ENCODE measurements at regions not wholly inside any gene's neighbourhood (a gene's known extent, or its start where the extent isn't known, plus 50 kb on each side); places are given as distances from the start of the nearest gene placed in this dataset.
A peak's percentile ranks its signal among the peaks of the same experiment; 100 is the strongest.

DNA sequence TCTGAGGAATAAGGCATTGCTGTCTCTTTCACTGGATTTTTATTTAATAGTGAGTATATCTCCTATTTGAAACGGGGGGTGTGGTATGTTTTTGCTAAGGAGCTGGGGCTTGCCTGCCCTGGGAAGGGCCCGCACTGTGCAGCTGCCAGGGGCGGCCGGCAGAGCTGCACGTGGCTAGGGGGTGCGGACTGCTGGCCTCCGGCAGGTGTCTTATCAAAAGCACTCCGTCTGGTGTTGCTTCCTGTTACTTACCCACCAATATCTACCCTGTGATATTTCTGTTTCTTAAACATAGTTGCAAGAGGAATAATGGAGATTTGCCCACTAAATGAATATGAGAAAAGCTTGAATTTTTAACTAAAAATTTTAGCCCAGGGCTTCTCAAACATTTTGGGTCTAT is 232.0 kb downstream of the IRX1 start:
- no peak for DNase-seq

DNA sequence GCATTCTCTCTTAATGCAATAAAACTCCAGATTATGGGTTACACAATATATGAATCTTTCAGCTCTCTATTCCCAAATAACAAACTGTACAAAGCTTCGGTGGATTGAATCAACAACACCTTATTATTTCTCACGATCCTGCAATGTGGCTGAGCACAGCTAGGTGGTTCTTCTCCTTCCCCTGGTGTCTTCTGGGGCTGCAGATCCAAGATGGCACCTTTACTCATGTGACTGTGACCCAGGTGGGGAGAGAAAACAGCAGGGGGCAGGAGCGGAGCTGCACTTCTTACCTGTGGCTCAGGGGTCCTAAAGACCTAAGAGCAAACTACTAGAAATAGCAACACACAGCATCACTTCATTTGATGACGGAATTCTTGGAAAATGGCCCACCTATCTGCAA is 233.1 kb downstream of the IRX1 start:
- no peak for DNase-seq

DNA sequence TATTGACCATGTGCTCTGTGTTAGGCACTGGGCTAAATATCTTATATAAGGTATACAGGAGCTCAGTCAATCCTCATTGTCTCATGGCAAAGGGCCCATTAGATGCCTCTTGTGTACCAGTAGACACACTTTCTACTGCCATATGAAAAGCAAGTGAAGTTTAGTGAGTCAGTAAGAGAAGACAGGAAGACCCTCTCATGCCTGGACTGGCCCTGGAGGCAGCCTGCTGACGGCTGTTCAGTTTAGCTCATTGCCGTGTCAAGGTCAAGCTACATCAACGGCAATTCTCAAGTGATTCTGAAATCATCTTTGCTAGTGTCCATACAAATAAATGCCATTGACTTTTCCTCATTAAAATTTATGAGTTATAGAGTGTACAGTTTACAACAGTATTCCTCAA is 237.9 kb downstream of the IRX1 start:
- no peak for DNase-seq

DNA sequence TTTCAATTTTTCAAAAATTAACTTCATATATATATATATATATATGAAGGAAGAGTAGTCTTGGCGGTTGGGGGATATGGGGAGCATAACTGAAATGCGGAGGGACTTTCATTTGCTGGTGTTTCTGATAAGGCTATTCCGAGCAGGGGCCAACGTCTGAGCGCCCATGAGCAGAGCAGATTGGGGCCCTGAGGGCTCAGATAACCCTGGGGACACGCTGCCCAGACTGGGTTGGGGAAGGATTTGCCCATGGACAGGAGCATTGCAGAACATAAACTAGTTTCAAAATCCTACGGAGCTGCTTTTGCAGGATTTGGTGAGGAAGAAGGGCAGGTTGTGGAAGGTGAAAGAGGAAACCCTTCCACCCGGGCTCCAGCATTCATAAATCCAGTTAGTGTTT is 240.2 kb downstream of the IRX1 start:
- DNase-seq, result no peak

DNA sequence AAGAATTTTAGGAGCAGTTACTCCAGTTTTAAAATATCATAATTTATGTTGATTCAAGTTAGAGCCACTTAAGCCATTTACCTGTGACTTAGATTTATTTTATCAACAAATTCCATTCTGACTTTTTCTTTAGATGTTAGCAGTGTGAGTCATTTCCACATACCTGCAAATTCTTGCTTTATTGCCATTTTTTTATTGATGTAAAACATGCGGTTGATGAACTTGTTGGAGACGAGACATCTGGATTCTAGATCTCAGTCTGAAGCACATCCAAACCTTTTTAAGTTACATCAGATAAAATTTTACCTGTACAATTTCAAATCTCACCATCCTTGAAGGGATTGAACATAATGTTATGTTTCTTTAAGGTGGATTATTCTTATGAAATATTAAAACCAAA is 240.9 kb downstream of the IRX1 start:
- DNase-seq, result no peak

DNA sequence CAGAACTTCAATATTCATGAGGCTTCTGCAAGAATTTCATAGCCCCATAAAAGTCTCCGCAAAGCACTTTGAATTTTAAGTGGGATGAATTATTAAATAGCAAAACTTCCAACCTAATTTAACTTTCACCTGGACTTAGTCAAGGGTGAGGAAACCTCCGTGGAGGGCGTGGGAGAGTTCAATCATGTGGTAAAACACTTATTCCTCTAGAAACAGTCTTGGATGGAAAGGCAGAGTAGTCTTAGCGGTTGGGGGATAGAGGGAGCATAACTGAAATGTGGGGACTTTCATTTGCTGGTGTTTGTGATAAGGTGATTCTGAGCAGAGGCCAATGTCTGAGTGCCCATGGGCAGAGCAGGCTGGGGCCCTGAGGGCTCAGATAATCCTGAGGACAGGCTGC is 241.9 kb downstream of the IRX1 start:
- no peak for DNase-seq

DNA sequence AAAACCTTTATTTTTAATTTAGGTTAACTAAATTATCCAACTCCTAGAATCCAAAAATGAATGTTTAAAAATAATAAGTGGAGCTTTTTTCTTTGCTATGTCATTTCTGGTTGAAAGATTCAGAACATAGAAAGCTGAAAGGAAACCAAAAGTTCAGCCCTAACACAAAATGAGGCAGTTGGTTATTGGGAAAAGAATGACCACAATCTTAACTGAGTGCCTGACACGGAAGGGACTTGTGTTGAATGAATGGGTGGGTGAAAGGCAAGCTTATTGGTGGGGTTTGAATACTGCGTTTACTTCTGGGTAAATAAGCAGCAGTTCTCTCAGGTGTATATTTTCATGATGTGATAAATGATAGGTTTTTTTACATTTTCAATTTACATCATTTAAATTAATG is 243.5 kb downstream of the IRX1 start:
- DNase-seq, result no peak

DNA sequence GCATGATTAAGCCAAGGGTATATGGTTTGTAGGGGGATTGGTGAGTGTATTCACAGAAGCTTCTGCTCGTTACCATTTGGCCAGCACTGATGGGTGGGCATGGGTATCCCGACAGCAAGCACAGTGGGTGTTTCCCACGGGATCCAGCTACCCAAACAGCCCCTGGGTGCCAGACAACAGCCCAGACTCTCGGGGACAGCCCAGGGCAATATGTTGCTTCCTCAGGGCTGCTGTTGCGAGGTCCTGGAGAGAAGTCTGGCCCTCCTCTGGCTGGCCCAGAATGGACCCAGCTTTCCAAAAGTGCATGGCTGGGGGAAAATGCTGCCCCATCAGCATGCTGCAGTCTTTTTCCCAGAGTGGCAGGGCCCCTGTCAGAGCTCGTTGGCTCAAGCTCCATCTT is 247.0 kb downstream of the IRX1 start:
- no peak for DNase-seq

DNA sequence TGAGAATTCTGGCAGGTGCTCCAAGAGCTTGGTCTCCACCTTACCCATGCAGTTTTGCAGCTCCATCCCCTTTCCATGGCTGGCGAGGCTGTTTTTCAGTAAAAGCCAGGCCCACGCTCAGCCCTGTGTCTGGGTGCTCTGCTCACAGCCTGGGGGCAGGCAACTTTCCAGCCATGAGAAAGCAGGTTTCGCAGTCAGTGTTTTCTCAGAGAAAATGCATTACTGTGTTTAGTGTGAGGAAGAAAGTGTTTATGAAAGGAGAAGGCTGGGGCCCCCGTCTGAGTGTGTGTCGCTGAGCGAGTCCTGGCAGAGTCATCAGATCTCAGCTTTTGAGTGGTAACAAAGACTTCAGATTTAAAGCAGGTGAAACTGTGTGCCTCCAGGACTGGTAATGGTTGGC is 248.1 kb downstream of the IRX1 start:
- DNase-seq, result no peak

DNA sequence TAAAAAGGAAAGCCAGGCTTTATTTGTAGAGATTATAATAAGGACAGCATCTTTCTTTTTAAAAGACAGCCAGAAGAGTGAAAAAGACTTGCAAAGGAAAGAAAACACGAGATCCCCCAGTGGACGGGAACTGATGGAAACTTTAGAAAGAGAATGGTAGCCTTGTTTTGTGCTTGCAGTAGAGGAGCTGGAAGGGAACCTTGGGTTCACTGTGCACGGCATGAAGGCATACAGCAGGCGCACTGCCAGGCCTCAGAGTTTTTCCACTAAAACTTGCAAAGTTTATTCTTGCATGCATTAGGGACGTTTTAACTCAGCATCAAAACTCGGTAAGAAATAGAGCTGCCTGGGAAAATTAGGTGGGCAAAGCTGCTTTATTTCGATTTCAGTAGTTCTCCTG is 248.6 kb downstream of the IRX1 start:
- DNase-seq, result no peak

DNA sequence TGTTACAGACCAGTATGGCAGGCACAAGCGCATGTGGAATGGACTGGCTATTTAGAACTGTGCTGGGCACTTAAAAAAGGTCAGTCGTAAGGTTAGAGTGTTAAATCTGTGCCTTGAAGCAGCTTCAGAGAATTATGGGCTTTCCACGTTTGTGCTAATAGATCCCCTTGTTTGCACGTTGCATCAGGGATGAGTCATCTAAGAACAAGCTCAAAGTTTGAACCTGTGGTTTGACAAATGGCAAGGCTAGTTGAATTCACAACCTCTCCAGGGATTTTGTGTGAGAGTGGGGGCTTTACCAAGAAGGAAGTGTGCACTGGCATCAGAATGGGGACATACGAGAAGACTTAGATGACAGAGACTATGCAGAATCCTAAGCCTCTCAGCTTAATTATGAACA is 249.6 kb downstream of the IRX1 start:
- DNase-seq, result peak; percentile 45

DNA sequence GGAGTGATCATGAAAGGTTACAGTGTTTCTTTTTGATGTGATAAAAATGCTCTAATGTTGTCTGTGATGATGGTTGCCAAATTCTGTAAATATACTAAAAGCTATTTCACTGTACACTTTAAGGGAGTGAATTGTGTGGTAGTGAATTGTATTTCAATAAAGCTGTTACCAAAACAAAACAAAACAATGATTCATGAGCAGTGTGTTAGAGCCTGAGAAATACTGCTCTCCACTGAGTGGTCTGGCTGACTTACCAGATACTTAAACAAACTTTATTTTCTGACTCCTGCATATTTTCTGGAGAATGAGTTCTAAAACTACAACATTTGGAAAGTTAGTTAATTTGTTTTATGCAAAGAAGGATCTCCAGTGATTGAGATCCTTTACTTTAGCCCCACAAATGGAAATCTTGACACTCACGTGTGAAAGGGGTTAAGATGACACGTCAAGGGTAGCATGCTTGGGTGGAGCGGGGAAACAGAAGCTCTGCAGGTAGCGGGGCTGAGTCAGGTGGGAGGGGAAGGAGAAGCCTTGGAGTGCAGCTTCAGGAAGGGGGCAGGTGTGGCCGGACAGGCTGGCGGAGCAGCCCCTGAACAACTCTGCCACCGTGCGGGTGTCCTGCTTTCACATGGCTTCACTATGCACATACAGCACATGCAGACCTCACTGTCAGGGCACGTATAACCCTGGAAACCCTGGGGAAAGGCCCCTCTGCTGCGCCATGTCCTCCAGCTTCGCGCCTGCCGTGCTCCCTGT is 256.7 kb downstream of the IRX1 start:
- DNase-seq, result no peak

DNA sequence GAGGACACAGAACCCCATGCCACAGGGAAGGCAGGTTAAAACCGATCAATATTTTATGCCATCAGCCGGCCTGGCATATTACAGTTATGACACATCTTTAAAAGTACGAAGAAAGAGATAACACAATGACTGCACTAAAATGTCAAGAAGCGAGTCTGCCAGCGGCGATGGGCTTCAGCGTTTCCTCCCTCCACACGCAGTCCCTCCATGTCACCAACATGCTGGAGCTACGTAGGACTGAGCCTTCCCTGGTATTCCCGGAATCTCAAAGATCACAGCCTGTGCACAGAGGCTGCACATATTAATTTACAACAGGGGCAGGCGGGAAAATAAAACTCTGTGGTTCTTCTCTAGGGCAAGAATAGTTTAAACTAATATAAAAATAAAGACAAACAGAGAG is 257.7 kb downstream of the IRX1 start:
- DNase-seq, result no peak

DNA sequence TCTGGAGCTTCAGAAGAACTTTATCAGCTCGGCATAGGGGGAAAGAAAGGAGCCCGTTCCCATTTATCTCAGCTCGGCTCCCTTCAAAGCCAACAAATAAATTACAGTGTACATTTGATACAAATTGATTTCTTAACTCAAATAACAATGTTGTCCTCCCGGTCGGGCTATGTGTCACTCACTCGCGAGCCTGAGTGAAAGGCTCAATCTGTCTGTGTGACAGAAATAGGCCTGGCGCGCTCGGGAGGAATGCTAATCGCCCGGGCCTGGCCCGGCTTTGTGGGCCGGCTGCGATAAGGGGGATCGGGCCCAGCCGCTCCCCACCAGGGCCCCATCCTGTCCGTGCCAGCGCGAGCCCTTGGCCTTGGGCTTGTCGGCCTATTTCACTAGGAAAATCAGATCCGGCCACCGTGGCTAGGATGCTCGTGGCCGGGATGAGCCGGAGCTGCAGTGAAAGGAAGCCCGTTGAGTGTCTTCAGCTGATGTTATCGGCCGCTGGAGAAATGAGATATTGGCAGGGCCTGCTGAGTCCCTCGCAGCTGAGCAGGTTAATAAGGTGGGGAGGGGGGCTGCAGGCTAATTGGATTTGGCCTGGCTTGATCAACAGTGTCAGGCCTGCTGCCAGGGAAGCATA is 258.7 kb downstream of the IRX1 start:
- no peak for DNase-seq

DNA sequence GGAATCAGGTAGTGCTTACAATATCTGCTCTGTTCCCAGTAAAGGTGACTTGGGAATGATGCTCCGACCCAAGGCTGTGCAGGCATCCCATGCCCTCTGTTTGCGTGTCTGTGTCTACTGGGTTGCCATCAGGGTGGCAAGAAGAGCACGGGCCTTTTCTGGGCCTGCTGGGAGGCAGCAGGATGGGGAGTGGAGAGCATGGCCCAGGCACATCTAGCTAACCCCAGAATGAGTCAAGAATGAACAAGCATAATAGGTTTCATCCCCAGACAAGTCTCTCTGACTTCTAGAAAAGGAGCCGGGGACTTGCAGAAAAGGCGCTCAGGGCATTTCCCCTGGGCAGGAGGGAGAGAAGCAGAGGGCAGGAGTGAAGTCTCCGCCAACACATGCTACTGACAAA is 260.4 kb downstream of the IRX1 start:
- no peak for DNase-seq

DNA sequence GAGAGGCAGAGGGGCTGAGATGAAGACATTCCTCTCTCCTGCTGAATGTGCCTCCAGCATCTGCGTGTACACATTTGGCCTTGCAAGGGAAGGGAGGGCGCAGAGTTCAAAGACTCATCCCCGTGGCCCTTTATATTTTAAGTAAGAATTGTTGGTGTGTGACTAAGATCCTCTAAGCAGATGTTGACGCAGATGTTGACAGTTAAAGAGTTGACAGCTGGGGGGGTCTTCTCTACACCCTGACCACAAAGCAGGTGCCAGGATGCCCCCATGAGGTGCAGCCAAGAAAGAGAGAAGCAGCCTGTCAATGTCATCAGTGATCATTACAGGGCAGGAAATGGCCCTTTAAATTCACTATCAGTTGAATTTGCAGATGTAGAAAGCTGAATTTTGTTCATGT is 262.9 kb downstream of the IRX1 start:
- DNase-seq, result no peak

DNA sequence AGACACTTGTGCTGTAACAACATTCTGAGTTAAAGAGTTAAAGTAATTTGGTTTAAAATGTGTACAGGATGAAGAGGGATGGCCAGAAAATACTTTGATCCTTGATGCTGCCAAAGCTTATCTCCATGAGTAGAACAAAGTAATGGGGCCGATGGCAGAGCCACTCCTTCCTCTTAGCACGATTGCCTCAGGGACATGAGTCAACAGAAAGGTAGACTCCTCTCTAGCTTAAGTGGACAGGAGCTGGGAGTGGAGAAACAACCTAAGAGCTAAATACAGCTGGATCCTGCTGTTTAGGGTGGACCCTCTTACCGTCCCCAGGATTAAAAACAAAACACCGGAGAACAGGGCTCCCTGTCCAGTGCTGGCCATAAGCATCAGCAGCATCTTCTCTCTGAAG is 267.3 kb downstream of the IRX1 start:
- DNase-seq, result no peak

DNA sequence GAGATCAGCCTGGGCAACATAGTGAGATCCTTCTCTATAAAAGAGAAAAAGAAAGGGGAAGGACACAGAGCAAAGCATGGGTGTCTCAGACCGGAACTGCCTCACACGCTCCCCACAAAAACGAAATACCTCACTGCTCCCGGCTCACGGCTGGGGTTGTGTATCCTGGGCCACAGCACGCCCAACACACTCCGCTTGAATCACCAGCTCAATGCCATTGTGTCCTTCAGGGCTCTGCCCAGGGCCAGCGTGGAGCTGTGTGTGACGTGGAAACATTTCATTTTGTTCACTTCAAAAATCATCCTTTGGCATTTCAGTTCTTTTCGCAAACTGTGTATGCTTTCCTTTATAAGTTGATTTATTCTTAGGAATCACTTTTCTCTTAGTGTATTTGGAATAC is 279.5 kb downstream of the IRX1 start:
- no peak for DNase-seq

DNA sequence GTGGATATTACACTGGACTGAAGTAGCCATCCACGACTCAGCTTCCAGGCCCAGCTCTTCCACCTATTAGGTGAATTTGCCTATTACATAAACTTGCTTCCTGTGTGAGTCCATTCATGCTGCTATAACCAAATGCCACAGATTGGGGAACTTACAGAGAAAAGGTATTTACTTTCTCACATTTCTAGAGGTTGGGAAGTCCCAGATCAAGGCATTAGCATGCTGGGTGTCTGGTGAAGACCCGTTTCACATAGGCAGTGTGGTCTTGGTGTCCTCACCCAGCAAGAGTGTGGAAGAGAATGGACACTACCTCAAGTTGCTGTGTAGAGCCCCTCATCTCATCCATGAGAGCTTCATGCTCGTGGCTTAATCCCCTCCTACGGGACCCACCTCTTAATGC is 282.6 kb downstream of the IRX1 start:
- no peak for DNase-seq

DNA sequence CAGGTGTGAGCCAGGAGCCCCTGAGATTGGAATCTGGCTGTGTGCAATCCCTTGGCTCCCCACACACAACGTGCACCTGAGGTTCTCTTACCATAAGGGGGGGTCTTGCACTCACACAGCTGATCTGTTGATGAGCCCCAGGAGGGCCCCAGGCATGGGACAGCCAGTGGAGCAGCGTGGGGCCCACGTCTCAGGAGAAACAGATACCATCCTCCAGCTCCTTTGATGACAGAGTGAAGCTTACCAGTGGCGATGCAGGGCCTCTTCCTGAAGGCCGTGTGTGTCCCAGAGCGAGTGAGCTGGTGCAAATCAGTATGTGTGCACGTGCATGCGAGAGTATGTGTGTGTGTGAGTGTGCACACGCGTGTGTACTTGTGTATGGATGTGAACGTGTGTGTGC is 287.4 kb downstream of the IRX1 start:
- DNase-seq, result no peak

DNA sequence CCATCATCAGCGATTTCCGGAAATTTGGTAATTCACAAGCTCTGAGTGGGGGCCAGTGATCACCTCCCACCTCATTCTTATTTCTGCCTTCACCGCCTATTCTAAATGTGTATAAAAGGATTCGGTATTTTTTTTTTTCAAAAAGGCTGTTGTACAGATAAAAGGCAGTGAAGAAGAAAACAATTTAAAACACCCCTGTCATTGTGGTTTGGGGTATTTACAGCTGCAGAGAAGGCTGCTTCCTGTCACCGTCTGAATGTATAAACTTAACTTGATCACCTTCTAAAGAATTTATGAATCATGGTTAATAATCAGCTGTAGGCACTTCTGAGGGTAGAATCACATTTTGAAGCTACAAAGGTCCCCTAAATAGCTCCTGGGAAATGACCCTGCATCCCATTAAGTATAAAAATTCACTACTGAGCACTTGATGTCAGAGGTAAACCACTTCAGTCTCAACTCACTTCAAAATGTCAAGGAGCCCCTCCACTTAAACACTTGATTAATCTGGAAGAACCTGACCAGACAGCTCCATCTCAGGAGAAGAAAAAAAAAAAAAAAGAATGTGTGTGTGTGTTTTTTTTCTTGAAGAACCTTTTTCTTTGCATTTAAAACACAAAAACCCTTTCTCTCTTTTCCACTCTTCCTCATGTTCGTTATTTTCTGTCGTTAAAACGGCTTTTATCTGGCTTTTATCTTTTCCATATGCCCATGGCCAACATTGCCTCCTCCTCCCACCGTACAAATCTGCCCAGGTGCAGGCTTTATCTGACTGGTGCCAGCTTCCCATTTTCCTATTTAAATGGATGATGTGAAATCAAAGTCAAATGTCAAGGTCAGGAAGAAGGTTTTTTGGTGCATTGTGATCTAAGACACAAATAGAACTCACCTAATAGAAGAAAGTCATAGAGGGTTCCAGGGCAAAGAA is 291.2 kb downstream of the IRX1 start:
- peak; percentile 1 for DNase-seq

DNA sequence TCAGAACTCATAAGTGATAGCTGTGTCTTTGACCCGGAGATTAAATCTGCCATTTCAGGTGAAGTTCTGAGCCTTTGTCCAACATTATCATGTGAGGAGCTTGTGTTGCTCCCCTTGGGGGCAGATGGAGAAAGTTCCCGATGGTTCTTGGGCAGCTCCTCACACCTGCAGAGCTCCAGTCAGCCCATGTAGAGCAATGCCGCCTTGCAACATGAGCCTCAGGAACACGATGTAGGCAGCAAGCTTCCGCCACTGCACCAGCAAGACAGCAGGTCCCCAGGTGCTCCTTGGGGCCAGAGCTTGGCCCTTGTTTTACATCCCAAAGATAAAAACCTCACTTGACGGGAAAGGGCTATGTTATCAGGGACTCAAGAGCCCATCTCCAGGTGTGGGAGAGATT is 292.7 kb downstream of the IRX1 start:
- DNase-seq, result no peak

DNA sequence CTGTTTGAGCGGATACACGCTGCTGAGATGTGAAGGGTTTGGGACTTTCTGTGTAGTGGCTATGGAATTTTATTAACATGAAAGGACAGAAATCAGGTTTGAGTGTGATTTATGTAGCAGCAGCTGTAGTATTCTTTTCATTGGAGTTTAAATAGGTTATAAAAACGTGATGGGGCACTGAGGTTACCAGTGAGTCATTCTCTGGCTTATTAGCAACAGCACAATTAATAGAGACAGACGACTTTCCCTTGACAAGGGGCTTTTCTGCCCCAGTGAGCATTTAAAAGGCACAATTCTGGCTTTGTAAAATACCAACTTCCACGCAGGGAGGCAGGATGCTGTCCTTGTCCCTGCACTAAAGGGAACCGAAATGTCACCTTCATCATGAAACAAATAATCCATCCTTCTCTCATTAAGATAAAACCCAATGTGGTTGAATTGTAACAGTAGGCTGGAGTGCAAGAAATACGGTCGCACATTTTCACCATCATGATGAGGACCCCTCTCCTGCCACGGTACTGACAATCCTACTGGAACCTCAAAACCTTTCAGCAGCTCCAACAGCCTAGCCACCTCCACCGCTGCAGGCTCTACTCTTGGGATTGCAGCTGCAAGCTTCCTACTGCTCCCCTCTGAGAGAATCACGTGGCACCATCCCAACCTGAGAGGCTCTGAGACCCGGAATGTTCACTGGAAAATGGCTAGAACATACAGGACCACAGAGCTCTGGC is 293.9 kb downstream of the IRX1 start:
- no peak for DNase-seq

All from fibroblast of skin of back (primary cell).